Gastrocnemius medialis (tissue), 4 donors: ENCODE measurements at regions not wholly inside any gene's neighbourhood (a gene's known extent, or its start where the extent isn't known, plus 50 kb on each side); places are given as distances from the start of the nearest gene placed in this dataset.

Experiments used
- ATAC-seq, 2 donors: fragments of 150-250 bp; one replicate each; pipeline ENCODE4 v1.9.1; 2016
- DNase-seq, 2 donors: peaks; one replicate each; pipeline ENCODE4 v3.0.0-alpha.2; 2019
- H3K27ac ChIP-seq, 4 donors: fragments of 200-600 bp; sonication (generic); 1 replicate in 1 of 4; 2 replicates in 3 of 4; pipeline ENCODE4 v1.5.1; 2016 to 2018; ENCODE audit warnings: mild to moderate bottlenecking in 2 of 4, moderate library complexity in 1 of 4
- H3K27me3 ChIP-seq, 3 donors: fragments of 200-600 bp; sonication (generic) in 2 of 3; 1 replicate in 1 of 3; 2 replicates in 2 of 3; pipeline versions ENCODE4 v1.5.1 to v1.6.0; 2016 to 2019; ENCODE audit warnings: mild to moderate bottlenecking in 1 of 3, moderate library complexity in 1 of 3
- H3K36me3 ChIP-seq, 2 donors: fragments of 200-600 bp; sonication (generic) in 1 of 2; one replicate each; pipeline ENCODE4 v1.5.1; 2017 to 2018
- H3K4me1 ChIP-seq, 2 donors: fragments of 200-600 bp; sonication (generic) in 1 of 2; one replicate each; pipeline ENCODE4 v1.5.1; 2016 to 2017; ENCODE audit warnings: mild to moderate bottlenecking in 2 of 2
- H3K4me3 ChIP-seq, 4 donors: fragments of 200-600 bp; sonication (generic) in 3 of 4; 1 replicate in 1 of 4; 2 replicates in 3 of 4; pipeline ENCODE4 v1.5.1; 2016 to 2019; ENCODE audit warnings: mild to moderate bottlenecking in 2 of 4
- H3K9me3 ChIP-seq, 3 donors: fragments of 200-600 bp; sonication (generic) in 2 of 3; 1 replicate in 1 of 3; 2 replicates in 2 of 3; pipeline ENCODE4 v1.5.1; 2016 to 2019
- POLR2A ChIP-seq, 2 donors: fragments of 450-650 bp; IDR thresholded peaks; one replicate each; pipeline ENCODE4 v1.6.1; 2017; ENCODE audit warnings: antibody characterized with exemption in 2 of 2, mild to moderate bottlenecking in 2 of 2, moderate library complexity in 2 of 2
- in situ Hi-C, 4 donors: fragments of 200-750 bp; cut with MboI; loops; one replicate each; pipeline versions ENCODE4 v1.15.0 to v1.8.0; 2017; ENCODE audit warnings: low sequenced_read_pairs in 4 of 4
- intact Hi-C: fragments of 100-400 bp; cut with DNase I; formaldehyde crosslinking; loops from one replicate; pipeline ENCODE4 v1.15.1; 2023; ENCODE audit warnings: low total_unique reads
- TF ChIP-seq, protein P1 (sequence below), 5 experiments: fragments of 450-650 bp in 3 of 5; fragments of 200-600 bp in 2 of 5; sonication (generic) in 2 of 5; IDR thresholded peaks in 4 of 5; conservative IDR thresholded peaks in 1 of 5; 1 replicate in 4 of 5; 2 replicates in 1 of 5; pipeline ENCODE4 v1.5.1; 2016 to 2019; ENCODE audit warnings: antibody characterized with exemption in 5 of 5, mild to moderate bottlenecking in 3 of 5, moderate library complexity in 3 of 5

- H3K36me3 ChIP-seq = no peaks in the 10 kb centered on the region
- H3K27ac ChIP-seq = no peak overlapping the region
- no peak for DNase-seq
- H3K4me3 ChIP-seq = no peak overlapping the region
- H3K9me3 ChIP-seq = no peaks in the 10 kb centered on the region
- no peaks in the 10 kb centered on the region for H3K4me1 ChIP-seq
- intact Hi-C loops (no loop called here), in situ Hi-C loops (loop anchor here in 1 of 4 donors (25.0 kb wide), 1 partner anchor 105 kb away; no protein-coding TSS in a partner anchor)
- ATAC-seq = no peak
- TF ChIP-seq, protein P1, sequence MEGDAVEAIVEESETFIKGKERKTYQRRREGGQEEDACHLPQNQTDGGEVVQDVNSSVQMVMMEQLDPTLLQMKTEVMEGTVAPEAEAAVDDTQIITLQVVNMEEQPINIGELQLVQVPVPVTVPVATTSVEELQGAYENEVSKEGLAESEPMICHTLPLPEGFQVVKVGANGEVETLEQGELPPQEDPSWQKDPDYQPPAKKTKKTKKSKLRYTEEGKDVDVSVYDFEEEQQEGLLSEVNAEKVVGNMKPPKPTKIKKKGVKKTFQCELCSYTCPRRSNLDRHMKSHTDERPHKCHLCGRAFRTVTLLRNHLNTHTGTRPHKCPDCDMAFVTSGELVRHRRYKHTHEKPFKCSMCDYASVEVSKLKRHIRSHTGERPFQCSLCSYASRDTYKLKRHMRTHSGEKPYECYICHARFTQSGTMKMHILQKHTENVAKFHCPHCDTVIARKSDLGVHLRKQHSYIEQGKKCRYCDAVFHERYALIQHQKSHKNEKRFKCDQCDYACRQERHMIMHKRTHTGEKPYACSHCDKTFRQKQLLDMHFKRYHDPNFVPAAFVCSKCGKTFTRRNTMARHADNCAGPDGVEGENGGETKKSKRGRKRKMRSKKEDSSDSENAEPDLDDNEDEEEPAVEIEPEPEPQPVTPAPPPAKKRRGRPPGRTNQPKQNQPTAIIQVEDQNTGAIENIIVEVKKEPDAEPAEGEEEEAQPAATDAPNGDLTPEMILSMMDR (IDR thresholded peaks at IDR 0.05 in 4 of 5, conservative IDR thresholded peaks at IDR 0.05 in 1 of 5) = no peak
- no peak for TF ChIP-seq POLR2A (IDR thresholded peaks at IDR 0.05)
- no peaks in the 10 kb centered on the region for H3K27me3 ChIP-seq
Observed at GRCh38 chr20:48317578-48317977, 510.2 kb downstream of the PREX1 start.

- Histone ChIP-seq H3K36me3 (no peaks in the 10 kb centered on the region), H3K4me3 (no peak overlapping the region), H3K27me3 (peaks cover 0 to 2% (median 0%) of the 10 kb centered on the region in 3 donors), H3K9me3 (no peaks in the 10 kb centered on the region), H3K27ac (no peak overlapping the region), H3K4me1 (no peaks in the 10 kb centered on the region)
- intact Hi-C loops (no loop called here), in situ Hi-C loops (loop anchor here in 1 of 4 donors (25.0 kb wide), 1 partner anchor 103 kb away; no protein-coding TSS in a partner anchor)
- ATAC-seq (no peak), DNase-seq (no peak)
- TF ChIP-seq, protein P1 (IDR thresholded peaks at IDR 0.05 in 4 of 5, conservative IDR thresholded peaks at IDR 0.05 in 1 of 5) = no peak
Observed at GRCh38 chr20:48314925-48315592, 512.7 kb downstream of the PREX1 start.

DNA sequence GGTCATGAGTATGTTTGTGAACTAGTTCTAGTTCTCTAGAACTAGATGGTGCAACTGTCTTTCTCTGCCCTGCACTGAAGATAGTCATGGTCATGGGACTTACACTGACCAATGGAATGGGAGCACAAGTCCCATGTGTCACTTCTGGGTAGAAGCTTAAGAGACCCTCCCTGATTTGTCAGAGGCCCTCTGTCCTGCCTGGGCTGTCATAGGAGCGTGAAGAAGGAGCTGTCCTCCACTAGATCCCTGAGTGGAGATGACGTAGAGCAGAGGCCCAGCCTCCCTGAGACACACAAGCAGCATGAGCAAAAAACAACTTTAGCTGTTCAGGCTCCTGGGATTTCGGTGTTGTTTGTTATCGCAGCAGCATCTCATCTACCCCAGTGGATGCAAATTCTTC, 514.5 kb downstream of the PREX1 start:
- no peak for ATAC-seq
- TF ChIP-seq, protein P1 (IDR thresholded peaks at IDR 0.05 in 4 of 5, conservative IDR thresholded peaks at IDR 0.05 in 1 of 5) = no peak
- no peak for TF ChIP-seq POLR2A (IDR thresholded peaks at IDR 0.05)
- H3K36me3 ChIP-seq = no peaks in the 10 kb centered on the region
- no peak for DNase-seq
- peaks cover 0 to 5% (median 3%) of the 10 kb centered on the region in 3 donors for H3K27me3 ChIP-seq
- no peak overlapping the region for H3K27ac ChIP-seq
- in situ Hi-C loops = loop anchor here in 1 of 4 donors (25.0 kb wide), 1 partner anchor 101 kb away; no protein-coding TSS in a partner anchor
- H3K4me1 ChIP-seq = no peaks in the 10 kb centered on the region
- H3K9me3 ChIP-seq = no peaks in the 10 kb centered on the region
- no peak overlapping the region for H3K4me3 ChIP-seq
- intact Hi-C loops = no loop called here

- Histone ChIP-seq H3K9me3 (no peaks in the 10 kb centered on the region), H3K36me3 (no peaks in the 10 kb centered on the region), H3K27ac (no peak overlapping the region), H3K27me3 (peaks cover 0 to 5% (median 3%) of the 10 kb centered on the region in 3 donors), H3K4me1 (no peaks in the 10 kb centered on the region), H3K4me3 (no peak overlapping the region)
- intact Hi-C loops = no loop called here
- ATAC-seq (no peak), DNase-seq (no peak)
- TF ChIP-seq, protein P1 (IDR thresholded peaks at IDR 0.05 in 4 of 5, conservative IDR thresholded peaks at IDR 0.05 in 1 of 5) = no peak
- no peak for TF ChIP-seq POLR2A (IDR thresholded peaks at IDR 0.05)
- in situ Hi-C loops = loop anchor here in 1 of 4 donors (25.0 kb wide), 1 partner anchor 100 kb away; no protein-coding TSS in a partner anchor
Observed at GRCh38 chr20:48311956-48312355, 515.8 kb downstream of the PREX1 start.
